Endodermal cell (in vitro differentiated cells): ENCODE measurements at regions not wholly inside any gene's neighbourhood (a gene's known extent, or its start where the extent isn't known, plus 50 kb on each side); places are given as distances from the start of the nearest gene placed in this dataset.

Source experiments
- DNase-seq: peaks from one replicate; pipeline ENCODE4 v3.0.0-alpha.2; 2017
- H3K27ac ChIP-seq: 2 replicates; pipeline ENCODE4 v1.5.1; 2013; ENCODE audit warnings: mild to moderate bottlenecking, low read depth, low read length, moderate library complexity
- H3K27me3 ChIP-seq: 2 replicates; pipeline ENCODE4 v1.6.1; 2013; ENCODE audit warnings: mild to moderate bottlenecking, low read length, moderate library complexity; ENCODE audit not compliant: insufficient read depth, control insufficient read depth, poor library complexity, severe bottlenecking
- H3K36me3 ChIP-seq: 2 replicates; pipeline ENCODE4 v1.7.0; 2013; ENCODE audit warnings: mild to moderate bottlenecking, low read length, moderate library complexity; ENCODE audit not compliant: control insufficient read depth, insufficient read depth
- H3K4me1 ChIP-seq: one replicate; pipeline ENCODE4 v1.7.0; 2013; ENCODE audit warnings: low read length; ENCODE audit not compliant: control insufficient read depth, insufficient read depth
- H3K4me3 ChIP-seq: 2 replicates; pipeline ENCODE4 v1.5.1; 2013; ENCODE audit warnings: mild to moderate bottlenecking, low read length, moderate library complexity
- H3K9ac ChIP-seq: 2 replicates; pipeline ENCODE4 v1.6.1; 2013; ENCODE audit warnings: mild to moderate bottlenecking, low read length, moderate library complexity; ENCODE audit not compliant: poor library complexity, severe bottlenecking; ENCODE audit errors: extremely low read depth
- H3K9me3 ChIP-seq: 2 replicates; pipeline ENCODE4 v1.6.1; 2013; ENCODE audit warnings: mild to moderate bottlenecking, low read length, moderate library complexity; ENCODE audit not compliant: control insufficient read depth
- H3K27ac Mint-ChIP-seq: 2 replicates; pipeline ENCODE4 v1.8.0; 2020; ENCODE audit warnings: mixed read lengths
- H3K27me3 Mint-ChIP-seq: 2 replicates; pipeline ENCODE4 v1.8.0; 2021; ENCODE audit warnings: mild to moderate bottlenecking, mixed read lengths; ENCODE audit not compliant: insufficient read depth
- H3K36me3 Mint-ChIP-seq: 2 replicates; pipeline ENCODE4 v1.8.0; 2020; ENCODE audit warnings: low read depth, mixed read lengths
- H3K4me1 Mint-ChIP-seq: 2 replicates; pipeline ENCODE4 v1.8.0; 2020; ENCODE audit warnings: mixed read lengths
- H3K4me3 Mint-ChIP-seq: 2 replicates; pipeline ENCODE4 v1.8.0; 2020; ENCODE audit warnings: mild to moderate bottlenecking, moderate library complexity, mixed read lengths
- H3K9me3 Mint-ChIP-seq: 2 replicates; pipeline ENCODE4 v1.8.0; 2020; ENCODE audit warnings: mild to moderate bottlenecking, mixed read lengths
- WGBS, 2 experiments: methylation state at CpG; one replicate each; pipeline versions ENCODE4 v1.1.5 to v1.1.7; 2013; ENCODE audit warnings: missing lambda C conversion rate in 2 of 2, mixed read lengths in 1 of 2; ENCODE audit not compliant: insufficient coverage in 1 of 2, insufficient read length in 1 of 2; 5-methylcytosine and 5-hydroxymethylcytosine counted together
- TF ChIP-seq, protein P1 (sequence below): fragments of 200-600 bp; sonication (generic); conservative IDR thresholded peaks from 2 replicates; pipeline ENCODE4 v1.5.0; 2021; ENCODE audit warnings: antibody characterized with exemption, mild to moderate bottlenecking

GRCh38 chr10:132997517-132998265, 55.3 kb upstream of the CFAP46 start:
- Mint-ChIP-seq H3K27me3 (peaks cover 1% of the 10 kb centered on the region), H3K4me3 (no peak overlapping the region), H3K36me3 (peaks cover 5% of the 10 kb centered on the region), H3K4me1 (peaks cover 4% of the 10 kb centered on the region), H3K27ac (no peak overlapping the region), H3K9me3 (peaks cover 12% of the 10 kb centered on the region)
- peaks cover 3% of the 10 kb centered on the region for H3K4me1 ChIP-seq
- H3K4me3 ChIP-seq: no peak overlapping the region
- no peaks in the 10 kb centered on the region for H3K27me3 ChIP-seq
- 88 to 89% methylated on average over 18 to 22 of the region's 22 CpGs for WGBS, 2 experiments
- no peak for DNase-seq
- no peak overlapping the region for H3K9ac ChIP-seq
- H3K27ac ChIP-seq: no peak overlapping the region
- no peaks in the 10 kb centered on the region for H3K36me3 ChIP-seq
- H3K9me3 ChIP-seq: peaks cover 10% of the 10 kb centered on the region
- TF ChIP-seq, protein P1, sequence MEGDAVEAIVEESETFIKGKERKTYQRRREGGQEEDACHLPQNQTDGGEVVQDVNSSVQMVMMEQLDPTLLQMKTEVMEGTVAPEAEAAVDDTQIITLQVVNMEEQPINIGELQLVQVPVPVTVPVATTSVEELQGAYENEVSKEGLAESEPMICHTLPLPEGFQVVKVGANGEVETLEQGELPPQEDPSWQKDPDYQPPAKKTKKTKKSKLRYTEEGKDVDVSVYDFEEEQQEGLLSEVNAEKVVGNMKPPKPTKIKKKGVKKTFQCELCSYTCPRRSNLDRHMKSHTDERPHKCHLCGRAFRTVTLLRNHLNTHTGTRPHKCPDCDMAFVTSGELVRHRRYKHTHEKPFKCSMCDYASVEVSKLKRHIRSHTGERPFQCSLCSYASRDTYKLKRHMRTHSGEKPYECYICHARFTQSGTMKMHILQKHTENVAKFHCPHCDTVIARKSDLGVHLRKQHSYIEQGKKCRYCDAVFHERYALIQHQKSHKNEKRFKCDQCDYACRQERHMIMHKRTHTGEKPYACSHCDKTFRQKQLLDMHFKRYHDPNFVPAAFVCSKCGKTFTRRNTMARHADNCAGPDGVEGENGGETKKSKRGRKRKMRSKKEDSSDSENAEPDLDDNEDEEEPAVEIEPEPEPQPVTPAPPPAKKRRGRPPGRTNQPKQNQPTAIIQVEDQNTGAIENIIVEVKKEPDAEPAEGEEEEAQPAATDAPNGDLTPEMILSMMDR: no peak

DNA sequence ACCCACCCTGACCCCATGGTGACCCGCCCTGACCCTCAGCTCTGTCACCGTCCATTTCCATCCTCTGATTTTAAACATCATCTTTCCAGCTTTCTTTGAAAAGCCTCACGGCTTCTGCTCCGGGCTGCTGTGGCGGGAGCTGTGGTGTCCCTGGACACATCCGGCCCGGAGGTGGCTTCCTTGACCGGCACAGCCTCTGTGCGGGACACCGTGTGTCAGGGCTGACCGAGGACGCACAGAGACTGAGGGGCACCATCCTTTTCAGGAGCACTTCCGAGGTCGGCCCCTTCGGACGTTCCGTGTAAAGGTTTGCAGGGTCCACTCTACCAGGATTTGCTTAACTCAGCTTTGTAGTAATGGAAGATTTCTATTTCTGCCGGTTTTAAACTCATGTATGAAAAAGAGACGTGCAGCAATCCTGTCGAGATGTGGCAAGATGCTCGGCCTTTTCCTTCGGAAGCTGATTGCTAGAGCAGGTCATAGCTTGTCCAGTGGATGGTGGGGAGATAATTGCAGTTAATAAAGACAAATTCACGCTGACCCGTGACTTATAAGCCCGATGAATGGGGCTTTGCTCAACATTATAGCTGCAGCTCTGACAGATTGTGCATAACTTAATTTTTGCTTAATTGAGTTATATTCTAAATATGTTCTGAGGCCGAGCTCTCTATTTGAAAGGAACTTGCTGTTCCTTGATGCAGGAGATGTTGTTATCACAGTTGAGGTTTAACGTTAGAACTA, 54.4 kb upstream of the CFAP46 start:
- Histone ChIP-seq H3K9me3 (peaks cover 9% of the 10 kb centered on the region), H3K4me3 (no peak overlapping the region), H3K4me1 (no peaks in the 10 kb centered on the region), H3K9ac (no peak overlapping the region), H3K27ac (no peak overlapping the region), H3K36me3 (no peaks in the 10 kb centered on the region), H3K27me3 (no peaks in the 10 kb centered on the region)
- Mint-ChIP-seq H3K36me3 (peaks cover 1% of the 10 kb centered on the region), H3K27ac (no peak overlapping the region), H3K9me3 (peaks cover 5% of the 10 kb centered on the region), H3K4me3 (no peak overlapping the region), H3K27me3 (peaks cover 1% of the 10 kb centered on the region), H3K4me1 (no peaks in the 10 kb centered on the region)
- no peak for DNase-seq
- 92 to 93% methylated on average over 19 to 27 of the region's 27 CpGs for WGBS, 2 experiments
- TF ChIP-seq, protein P1: no peak

DNA sequence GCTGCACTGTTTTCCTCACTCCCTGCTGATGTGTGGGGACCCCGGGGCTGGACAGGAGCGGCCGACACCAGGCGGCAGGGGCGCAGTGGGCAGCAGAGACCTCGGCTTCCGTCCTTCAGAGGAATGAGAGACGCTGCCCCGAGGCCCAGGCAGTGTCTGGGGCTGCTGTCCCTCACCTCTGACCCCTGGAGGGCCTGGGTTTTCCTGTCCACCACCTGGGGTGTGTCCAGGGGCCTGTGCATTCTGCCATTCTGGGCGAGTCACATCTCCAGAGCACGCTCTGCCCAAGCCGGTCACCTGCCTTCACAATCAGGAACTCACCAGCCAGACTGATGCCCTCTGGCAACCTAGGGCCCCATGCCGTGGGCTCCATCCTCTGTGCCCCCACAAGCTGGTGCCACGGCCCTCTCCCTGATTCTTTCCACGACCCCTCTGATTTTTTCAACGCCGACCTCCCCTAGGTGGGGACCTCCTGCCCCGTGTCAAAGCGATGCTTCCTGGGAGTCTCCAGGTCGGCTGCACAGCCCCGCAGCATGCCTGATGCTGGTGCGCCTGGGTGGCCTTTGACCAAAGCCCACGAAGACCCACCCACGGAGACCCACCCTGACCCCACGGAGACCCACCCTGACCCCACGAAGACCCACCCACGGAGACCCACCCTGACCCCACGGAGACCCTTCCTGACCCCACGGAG, 53.7 kb upstream of the CFAP46 start:
- H3K9ac ChIP-seq: no peak overlapping the region
- WGBS, 2 experiments: 91% methylated on average over 23 to 29 of the region's 29 CpGs
- Mint-ChIP-seq H3K9me3 (no peaks in the 10 kb centered on the region), H3K4me3 (no peak overlapping the region), H3K27ac (no peak overlapping the region), H3K27me3 (peaks cover 1% of the 10 kb centered on the region), H3K36me3 (no peaks in the 10 kb centered on the region), H3K4me1 (no peaks in the 10 kb centered on the region)
- H3K9me3 ChIP-seq: peaks cover 2% of the 10 kb centered on the region
- DNase-seq: no peak
- no peaks in the 10 kb centered on the region for H3K36me3 ChIP-seq
- no peak overlapping the region for H3K4me3 ChIP-seq
- no peaks in the 10 kb centered on the region for H3K4me1 ChIP-seq
- H3K27ac ChIP-seq: no peak overlapping the region
- TF ChIP-seq, protein P1: no peak
- no peaks in the 10 kb centered on the region for H3K27me3 ChIP-seq
